ENCODE measurements at regions not wholly inside any gene's neighbourhood (a gene's known extent, or its start where the extent isn't known, plus 50 kb on each side); places are given as distances from the start of the nearest gene placed in this dataset.
"Not testable (repeated sequence)": the region's sequence is repeated elsewhere in the genome, so short reads cannot be mapped to it uniquely, and the experiment has no call there.

DNA sequence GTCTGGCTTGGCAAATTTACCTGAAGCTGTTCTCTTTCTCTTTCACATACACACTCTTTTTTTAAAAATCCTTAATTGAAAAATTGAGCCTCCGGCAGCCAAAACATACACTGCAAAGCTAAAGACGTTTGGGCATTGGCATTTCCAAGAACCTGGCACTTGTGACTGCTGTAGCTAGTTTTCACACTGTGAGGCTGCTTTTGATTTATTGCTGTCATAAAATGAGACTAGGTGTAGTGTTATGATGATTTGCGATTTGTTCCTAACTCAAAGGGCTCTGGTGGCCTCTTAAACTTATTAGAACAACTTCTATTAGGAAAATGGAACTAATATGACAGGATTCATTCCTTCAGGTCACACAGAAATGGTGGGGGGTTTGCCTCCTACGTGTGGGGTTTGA, 377.1 kb upstream of the FAR2 start:
- DNase-seq (ENCODE audit: low spot score), result no peak

DNA sequence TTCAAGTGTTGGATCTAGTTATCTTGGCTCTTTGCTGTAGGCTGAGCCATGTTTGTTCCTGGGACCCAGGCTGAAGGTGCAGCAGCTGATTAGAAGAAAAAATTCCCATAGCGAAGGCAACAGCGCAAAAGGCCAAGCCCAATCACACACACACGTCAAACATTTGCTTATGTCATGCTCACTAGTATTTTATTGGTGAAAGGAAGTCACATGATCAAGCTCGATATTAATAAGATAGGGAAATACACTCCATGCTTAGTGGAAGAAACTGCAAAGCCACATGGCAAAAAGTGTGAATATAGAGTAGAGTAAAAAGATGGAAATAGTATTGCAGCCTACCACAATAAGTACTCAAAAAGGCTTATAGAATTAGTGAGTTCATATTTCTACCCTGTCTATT, 373.5 kb upstream of the FAR2 start:
- no peak for DNase-seq (ENCODE audit: low spot score)

DNA sequence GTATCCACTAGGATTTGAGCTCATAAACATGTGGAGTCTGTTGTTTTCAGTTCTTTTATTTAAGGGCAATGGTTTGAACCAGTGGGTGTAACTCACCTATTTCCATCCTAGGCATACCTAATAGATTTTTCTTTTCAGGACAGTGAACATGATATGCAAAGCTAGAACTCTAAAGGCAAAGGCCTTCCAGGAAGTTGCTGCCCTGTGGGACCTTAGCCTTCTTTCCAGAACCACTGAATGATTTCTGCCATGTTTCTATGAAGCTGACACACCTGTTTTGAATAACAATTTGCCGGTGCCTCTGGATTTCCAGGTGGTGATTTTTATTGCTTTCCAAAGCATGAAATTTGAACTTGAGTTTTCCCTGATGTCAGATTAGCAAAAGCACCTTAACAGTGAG, 372.9 kb upstream of the FAR2 start:
- no peak for DNase-seq (ENCODE audit: low spot score)

DNA sequence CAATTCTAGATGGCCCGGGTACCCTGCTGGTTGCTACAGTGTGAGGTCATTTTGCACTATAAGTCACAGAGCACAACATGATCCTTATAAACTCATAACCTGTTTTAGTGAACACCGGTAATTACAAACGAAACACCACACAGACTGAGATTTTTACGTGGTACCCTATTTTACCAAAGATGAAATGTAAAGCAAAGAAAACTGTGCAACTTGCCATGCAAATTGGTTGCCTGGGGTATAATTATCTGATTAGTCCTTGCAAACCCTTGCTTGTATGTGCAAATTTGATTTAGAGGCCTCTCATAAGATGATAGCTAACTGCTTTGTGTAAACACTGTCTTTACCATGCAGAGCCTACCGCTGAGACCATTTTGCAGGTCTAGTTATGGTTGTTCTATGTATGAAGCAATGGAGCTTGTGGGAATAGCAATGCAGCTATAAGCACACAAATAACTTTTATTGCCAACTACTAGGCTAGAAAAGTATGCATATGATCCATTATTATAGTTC, 372.1 kb upstream of the FAR2 start:
- DNase-seq (ENCODE audit: low spot score), result no peak

GRCh38 chr12:28777603-28778365, 371.3 kb upstream of the FAR2 start:
- no peak for DNase-seq (ENCODE audit: low spot score)

GRCh38 chr12:28780096-28780495, 369.0 kb upstream of the FAR2 start:
- DNase-seq (ENCODE audit: low spot score), result no peak

- no peak for DNase-seq (ENCODE audit: low spot score)
These were observed 368.1 kb upstream of the FAR2 start for GRCh38 chr12:28780960-28781359.

DNA sequence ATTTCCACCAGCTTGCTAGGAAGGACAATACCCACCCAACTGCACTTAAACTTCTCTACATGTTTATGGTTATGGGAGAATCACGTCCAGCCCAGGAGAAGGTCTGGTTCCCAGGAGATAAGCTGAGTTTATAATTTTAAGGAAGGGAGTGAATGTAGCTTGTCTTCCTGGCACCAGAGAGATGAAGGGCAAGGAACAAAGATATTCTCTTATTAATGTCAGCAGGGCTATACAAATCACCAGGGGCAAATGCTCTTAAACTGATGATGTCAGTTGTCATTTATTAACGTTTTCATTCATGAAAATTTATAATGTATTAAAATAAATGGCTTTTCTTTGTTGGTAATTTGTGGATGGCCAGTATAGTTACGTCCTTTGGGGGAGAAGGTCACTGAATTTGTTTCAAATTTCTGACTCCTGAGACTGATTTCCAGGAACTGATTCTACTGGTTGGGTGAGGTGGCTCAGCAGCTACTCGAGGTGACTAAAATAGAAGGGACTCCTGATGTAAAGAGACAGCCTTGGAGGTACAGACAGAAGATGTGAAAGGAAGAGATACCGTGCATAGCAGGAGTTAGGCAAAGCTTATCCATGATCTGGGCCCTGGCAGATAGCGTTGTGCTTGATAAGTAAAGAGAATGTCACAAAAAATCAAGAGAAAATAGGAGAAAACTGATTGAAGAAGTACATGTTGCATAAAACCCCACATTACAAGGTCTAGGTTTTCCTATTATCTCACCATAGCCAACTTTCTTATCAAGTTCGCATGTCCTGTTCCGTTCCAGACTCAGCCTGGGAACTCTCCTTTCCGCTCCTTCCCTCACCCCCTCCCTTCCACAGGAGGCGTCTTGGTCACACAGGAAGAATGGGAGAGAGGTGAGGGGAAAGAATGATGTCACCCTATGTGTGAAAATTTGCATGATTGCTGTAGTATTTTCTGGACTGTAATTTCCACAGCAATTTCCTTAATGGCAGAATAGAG, 367.1 kb upstream of the FAR2 start:
- DNase-seq (ENCODE audit: low spot score), result no peak

DNA sequence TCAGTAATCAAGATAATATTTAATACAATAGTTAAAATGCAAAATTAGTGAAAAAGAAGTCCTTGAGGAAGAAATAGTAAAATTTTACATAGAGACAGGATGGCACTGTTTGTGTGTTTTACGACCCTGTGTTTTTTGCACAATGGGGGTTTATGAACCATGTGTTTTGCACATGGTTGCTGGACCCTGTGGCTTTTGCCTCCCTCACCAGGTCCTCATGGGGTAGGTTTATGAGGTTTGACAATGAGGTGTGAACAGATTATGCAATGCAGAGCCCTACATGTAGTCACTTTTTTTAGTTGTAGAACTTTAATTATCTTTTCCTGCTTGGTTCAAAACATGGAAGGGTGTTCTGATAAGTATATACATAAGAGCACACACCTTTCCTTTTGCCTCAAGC, 366.3 kb upstream of the FAR2 start:
- DNase-seq (ENCODE audit: low spot score), result no peak

DNA sequence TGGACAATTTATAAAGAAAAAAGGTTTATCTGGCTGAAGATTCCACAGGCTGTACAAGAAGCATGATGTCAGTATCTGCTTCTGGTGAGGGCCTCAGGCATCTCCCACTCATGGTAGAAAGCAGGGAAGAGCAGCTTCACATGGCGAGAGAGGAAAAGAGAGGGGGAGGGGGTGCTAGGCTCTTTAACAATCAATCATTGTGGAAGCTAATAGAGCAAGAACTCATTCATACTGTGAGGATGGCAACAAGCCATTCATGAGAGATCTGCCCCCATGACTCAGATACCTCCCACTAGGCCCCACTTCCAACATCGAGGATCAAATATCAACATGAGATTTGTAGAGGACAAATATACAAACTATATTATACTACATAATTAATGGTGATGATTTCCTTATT, 361.9 kb upstream of the FAR2 start:
- DNase-seq (ENCODE audit: low spot score), result no peak

GRCh38 chr12:28788256-28788655, 360.8 kb upstream of the FAR2 start:
- DNase-seq (ENCODE audit: low spot score), result not testable (repeated sequence)

- DNase-seq (ENCODE audit: low spot score), result no peak
These were observed 355.4 kb upstream of the FAR2 start for GRCh38 chr12:28793581-28794151.

DNA sequence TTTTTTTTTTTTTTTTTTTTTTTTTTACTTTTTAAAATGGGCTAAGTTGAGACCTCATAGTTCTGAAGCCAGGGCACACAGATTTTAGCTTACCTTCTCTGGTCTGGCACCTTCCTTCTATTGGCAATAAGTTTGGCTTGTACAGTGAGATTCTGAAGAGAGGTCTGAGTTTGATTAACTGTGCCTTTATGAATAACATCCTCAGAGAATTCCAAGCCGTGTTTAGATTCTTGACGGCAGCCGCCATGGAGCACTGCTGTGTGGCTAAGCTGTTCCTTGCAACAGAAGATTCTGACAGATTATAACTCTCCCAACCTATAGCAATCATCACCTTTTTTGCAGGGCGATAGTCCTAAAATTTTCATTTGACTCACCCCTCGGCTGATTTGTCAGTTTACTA, 354.9 kb upstream of the FAR2 start:
- DNase-seq (ENCODE audit: low spot score), result no peak

DNA sequence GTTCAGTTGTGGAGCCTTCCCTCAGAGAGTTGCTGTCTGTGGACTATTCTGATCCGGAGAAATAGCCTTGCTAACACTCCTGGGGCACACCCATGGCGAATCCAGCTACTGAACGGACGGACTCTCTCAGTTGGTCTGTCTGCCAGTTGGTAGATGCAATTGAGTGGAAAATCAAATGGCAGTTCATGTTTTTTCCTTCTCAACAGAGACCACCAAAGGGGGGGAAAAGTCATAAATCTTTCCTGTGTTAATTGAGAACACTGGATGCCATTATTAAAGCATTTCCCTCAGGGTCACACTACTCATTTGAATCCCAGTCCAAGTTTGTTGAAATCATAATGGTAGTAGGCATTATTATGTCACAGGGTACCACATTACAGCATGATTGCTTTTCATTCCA, 354.3 kb upstream of the FAR2 start:
- no peak for DNase-seq (ENCODE audit: low spot score)

DNA sequence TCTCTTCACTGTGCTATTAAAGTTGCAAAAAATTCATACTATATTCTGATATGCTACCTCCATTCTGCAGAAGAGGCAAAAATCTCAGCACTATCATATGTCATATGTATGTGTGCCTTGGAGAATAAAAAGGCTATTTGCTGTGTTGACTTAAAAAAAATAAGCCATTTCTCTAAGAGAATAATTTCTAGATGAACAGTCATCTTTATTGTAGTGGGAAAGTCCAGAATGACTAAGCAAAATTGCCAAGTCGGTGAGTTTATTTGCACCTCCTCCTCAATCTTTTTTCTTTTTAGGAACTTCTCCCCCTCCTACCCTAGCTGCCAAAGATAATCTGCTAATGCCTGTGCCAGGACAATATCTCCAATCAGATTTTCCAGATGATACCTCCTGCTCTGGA, 353.8 kb upstream of the FAR2 start:
- no peak for DNase-seq (ENCODE audit: low spot score)

DNA sequence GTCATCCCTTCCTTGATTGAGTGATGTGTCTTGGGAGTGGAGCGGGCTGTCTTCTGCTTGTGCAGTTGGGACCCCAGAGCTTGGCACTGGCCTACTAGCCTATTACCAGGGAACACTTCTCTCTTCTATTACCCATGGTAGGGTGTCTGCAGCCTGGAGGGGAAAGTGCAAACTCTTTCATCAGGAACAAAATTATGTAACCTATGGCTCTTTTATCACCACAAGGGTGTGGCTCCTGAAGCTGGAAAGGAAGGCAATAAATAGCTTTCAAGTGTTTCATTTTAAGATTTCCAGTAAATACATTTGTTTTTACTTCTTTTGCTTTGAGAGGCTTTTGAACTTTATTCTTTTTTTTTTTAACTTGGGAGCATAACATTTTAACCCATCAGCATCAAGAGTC, 349.7 kb upstream of the FAR2 start:
- DNase-seq (ENCODE audit: low spot score), result no peak

DNA sequence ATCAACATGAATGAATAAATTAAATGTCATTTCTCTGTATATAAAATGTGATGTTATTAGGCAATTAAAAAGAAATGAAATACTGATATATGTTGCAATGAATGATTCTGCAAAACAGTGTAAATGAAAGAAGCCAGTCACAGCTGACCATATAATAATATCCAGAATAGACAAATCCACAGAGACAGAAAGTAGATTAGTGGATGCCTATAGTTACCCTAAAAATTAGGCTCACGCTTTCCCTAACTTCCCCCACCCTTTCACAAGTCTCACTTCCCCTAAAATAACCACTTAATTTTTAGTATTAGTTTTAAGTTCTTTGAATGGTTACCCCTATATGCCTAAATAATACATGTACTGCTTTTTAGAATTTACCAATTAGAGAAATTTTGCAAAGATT, 348.9 kb upstream of the FAR2 start:
- no peak for DNase-seq (ENCODE audit: low spot score)

- no peak for DNase-seq (ENCODE audit: low spot score)
These were observed 346.2 kb upstream of the FAR2 start for GRCh38 chr12:28802706-28803438.

DNA sequence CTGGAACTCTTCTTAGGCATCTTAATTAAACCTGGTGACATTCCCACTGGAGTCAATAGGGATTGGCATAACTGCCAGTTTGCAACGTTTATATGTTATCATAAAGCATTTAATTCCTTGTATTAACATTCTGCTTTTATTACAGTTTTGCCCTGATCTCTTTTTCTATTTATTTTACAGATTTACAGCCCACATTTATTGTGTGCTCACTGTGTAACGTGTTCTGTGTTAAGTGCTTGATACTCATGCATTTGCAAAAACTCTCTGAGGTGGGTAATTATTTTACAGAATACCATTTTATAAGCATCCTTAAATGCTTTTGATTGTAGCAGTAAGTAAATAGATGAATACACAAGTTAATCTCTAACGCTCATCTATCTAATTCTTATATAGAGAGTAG, 341.5 kb upstream of the FAR2 start:
- no peak for DNase-seq (ENCODE audit: low spot score)

DNA sequence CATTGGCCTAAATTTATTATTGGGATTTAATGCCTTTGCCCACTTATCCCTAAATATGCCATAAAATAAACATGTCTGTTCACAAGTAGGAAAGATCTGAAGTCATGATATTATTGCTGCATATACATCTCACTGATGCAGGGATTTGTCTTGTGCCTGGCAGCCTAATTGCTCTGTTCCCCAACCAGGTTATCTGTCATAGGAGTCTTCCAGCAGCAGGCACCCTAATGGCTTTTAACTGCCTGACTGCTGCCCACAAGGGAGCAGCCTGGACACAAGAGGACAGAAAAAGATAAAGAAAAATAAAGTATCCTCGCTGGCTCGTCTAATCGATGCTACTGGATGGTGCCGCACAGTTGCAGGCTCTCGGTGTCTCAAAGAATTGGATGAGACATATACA, 337.6 kb upstream of the FAR2 start:
- no peak for DNase-seq (ENCODE audit: low spot score)

DNA sequence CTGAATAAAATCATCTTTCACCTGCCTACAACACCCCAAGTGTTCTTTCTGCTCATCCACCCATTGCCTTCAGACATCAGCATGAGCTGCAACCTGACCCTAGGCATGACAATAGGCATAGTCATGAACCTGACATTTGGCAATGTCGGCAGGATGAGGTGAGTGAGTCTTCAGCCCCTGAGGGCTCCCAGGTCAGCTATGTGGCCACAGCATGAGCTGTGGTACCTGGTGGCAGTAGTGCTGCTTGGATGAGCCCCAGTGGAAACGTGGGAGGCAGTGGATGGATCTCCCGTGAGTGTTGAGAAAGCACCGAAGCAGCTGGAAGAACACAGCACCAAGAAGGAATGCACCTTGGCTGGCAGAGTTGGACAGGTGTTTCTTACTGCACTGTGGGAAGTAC, 334.8 kb upstream of the FAR2 start:
- DNase-seq (ENCODE audit: low spot score), result no peak

- no peak for DNase-seq (ENCODE audit: low spot score)
These were observed 331.6 kb upstream of the FAR2 start for GRCh38 chr12:28817524-28817923.
